Rectal smooth muscle tissue (tissue), 1 donor: ENCODE measurements at regions not wholly inside any gene's neighbourhood (a gene's known extent, or its start where the extent isn't known, plus 50 kb on each side); places are given as distances from the start of the nearest gene placed in this dataset.

Experiments used
- H3K27ac ChIP-seq: one replicate; pipeline ENCODE4 v1.7.0; 2013; ENCODE audit warnings: low read depth, low read length, inconsistent platforms
- H3K27me3 ChIP-seq: one replicate; pipeline ENCODE4 v1.7.0; 2013; ENCODE audit warnings: low read length; ENCODE audit not compliant: control insufficient read depth, insufficient read depth
- H3K36me3 ChIP-seq: one replicate; pipeline ENCODE4 v1.7.0; 2013; ENCODE audit warnings: low read length; ENCODE audit not compliant: control insufficient read depth, insufficient read depth
- H3K4me1 ChIP-seq: one replicate; pipeline ENCODE4 v1.7.0; 2013; ENCODE audit warnings: low read length; ENCODE audit not compliant: control insufficient read depth, insufficient read depth
- H3K4me3 ChIP-seq: one replicate; pipeline ENCODE4 v1.7.0; 2013; ENCODE audit warnings: low read length
- H3K9ac ChIP-seq: one replicate; pipeline ENCODE4 v1.7.0; 2013; ENCODE audit warnings: low read length

DNA sequence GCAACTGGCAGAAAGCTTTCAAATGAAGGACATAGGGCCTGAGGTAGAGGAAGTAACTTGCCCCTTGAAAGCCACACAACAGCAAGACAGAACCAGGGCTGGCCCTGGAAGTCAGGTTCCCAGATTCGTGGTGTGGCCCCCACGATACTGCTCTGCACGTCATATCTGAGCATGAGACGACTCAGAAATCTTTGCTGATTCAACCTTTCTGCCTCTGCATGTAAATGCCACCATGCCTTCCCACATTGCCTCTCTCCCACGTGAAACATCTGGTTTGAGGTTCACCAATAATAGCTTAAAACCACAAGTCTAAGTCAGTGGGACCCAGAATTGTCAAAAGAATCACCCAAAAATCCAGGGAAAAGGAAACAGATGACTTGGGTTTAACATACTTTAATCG lies 214.0 kb upstream of the TRIB2 start:
- H3K4me3 ChIP-seq, result no peak overlapping the region
- H3K9ac ChIP-seq, result no peak overlapping the region
- H3K27me3 ChIP-seq, result no peaks in the 10 kb centered on the region
- H3K36me3 ChIP-seq, result no peaks in the 10 kb centered on the region
- no peaks in the 10 kb centered on the region for H3K4me1 ChIP-seq
- no peak overlapping the region for H3K27ac ChIP-seq

DNA sequence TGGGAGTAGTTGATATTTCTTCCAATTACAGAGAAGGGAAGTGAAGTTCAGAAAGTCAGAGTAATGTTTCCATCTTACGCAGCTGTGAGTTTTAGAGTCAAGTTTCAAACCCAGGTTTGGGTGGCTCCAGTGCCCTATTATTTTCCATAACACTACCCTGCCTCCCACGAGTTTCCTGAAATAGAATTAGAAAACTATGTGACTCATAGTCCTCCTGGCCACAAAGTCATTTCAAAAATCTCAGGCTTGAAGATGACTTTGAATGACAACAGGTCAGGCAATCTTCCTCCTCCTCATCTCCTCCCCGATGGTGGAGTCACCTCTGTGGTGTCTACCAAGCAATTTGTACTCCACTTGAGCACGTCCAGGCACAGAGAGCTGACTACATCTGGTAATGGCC lies 212.3 kb upstream of the TRIB2 start:
- H3K27ac ChIP-seq, result no peak overlapping the region

DNA sequence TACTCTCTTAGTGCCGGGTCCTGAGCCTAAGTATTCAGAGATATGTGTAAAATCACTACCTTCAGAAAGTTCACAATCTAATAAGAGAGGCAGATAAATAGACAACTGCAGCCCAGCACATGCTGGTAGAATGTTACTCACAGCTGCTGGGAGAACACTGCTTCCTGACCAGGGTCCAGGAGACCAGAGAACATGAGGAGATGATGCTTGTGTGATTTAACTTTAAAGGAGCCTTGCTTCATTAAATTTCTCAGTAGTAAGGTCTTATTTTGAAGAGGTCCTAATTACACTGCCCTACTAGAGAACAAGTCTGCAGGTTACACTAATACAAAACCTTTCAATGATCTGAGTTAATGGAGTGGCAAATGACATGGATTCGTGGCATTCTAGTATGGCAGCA lies 209.9 kb upstream of the TRIB2 start:
- Histone ChIP-seq H3K9ac (no peak overlapping the region), H3K4me1 (no peaks in the 10 kb centered on the region), H3K36me3 (no peaks in the 10 kb centered on the region), H3K4me3 (no peak overlapping the region), H3K27ac (no peak overlapping the region), H3K27me3 (no peaks in the 10 kb centered on the region)

More for the DNA sequence above, 212.3 kb upstream of the TRIB2 start:
- Histone ChIP-seq H3K4me3 (no peak overlapping the region), H3K4me1 (no peaks in the 10 kb centered on the region), H3K9ac (no peak overlapping the region), H3K27me3 (no peaks in the 10 kb centered on the region), H3K36me3 (no peaks in the 10 kb centered on the region)

DNA sequence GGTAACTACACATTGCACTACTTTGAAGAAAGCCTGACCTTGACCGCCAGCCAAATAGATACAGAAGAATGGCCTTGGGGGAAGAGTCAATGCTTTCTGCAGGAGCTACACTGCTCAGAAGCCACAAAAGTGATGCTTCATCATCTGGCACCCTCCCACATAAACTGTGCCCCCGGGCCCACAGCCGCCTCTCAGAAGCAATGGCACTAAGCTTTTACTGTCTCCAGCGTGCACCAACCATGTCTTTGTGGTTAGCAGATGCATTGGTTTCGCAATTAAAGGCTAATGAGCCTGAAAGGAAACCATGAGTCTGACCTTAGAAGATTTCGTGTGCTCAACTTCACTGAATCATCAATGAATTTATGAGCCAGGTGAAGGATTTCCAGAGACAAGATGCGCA lies 209.4 kb upstream of the TRIB2 start:
- Histone ChIP-seq H3K4me1 (no peaks in the 10 kb centered on the region), H3K36me3 (no peaks in the 10 kb centered on the region), H3K27ac (no peak overlapping the region), H3K4me3 (no peak overlapping the region), H3K9ac (no peak overlapping the region), H3K27me3 (no peaks in the 10 kb centered on the region)

GRCh38 chr2:12510070-12510469 lies 206.7 kb upstream of the TRIB2 start:
- Histone ChIP-seq H3K36me3 (no peaks in the 10 kb centered on the region), H3K4me3 (no peak overlapping the region), H3K9ac (no peak overlapping the region), H3K4me1 (no peaks in the 10 kb centered on the region), H3K27ac (no peak overlapping the region), H3K27me3 (no peaks in the 10 kb centered on the region)

DNA sequence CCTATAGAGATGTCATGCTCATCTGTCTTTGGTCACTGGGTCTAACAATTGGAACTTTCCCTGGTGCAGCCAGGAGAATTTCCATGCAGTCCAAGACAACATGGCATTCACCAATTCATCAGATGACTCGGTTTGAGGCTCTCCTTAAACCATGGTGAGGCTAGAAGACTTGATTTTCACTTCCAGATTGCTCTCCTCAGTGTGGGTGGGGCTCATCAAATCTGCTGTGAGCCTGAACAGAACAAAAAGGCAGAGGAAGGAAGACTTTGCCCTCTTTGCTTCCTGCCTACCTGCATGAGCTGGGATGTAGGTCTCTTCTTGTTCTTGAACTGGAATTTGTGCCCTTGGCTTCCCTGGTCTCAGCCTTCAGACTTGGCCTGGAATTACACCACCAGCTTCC lies 203.4 kb upstream of the TRIB2 start:
- H3K36me3 ChIP-seq, result no peaks in the 10 kb centered on the region

DNA sequence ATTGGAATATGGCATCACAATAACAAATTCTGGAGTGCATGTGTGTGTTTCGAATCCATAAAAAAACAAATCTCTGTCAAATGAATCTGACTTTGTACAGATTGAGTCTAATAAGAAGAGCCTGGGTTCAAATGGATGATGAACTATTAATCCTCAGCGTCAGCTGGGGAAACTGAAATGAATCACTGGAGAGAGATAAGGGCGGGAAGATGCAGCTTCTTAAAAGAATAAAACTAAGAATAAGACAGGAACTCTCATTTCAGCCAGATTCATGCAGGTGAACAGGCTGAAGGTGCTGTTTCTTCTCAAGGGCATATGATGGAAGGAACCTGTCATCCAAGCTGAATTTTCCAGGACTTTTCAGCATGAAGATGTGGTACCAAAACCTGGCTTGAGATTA lies 202.6 kb upstream of the TRIB2 start:
- Histone ChIP-seq H3K27me3 (no peaks in the 10 kb centered on the region), H3K36me3 (no peaks in the 10 kb centered on the region), H3K27ac (no peak overlapping the region), H3K9ac (no peak overlapping the region), H3K4me3 (no peak overlapping the region), H3K4me1 (no peaks in the 10 kb centered on the region)

More for the DNA sequence above, 203.4 kb upstream of the TRIB2 start:
- Histone ChIP-seq H3K4me3 (no peak overlapping the region), H3K27me3 (no peaks in the 10 kb centered on the region), H3K9ac (no peak overlapping the region), H3K27ac (no peak overlapping the region), H3K4me1 (no peaks in the 10 kb centered on the region)

DNA sequence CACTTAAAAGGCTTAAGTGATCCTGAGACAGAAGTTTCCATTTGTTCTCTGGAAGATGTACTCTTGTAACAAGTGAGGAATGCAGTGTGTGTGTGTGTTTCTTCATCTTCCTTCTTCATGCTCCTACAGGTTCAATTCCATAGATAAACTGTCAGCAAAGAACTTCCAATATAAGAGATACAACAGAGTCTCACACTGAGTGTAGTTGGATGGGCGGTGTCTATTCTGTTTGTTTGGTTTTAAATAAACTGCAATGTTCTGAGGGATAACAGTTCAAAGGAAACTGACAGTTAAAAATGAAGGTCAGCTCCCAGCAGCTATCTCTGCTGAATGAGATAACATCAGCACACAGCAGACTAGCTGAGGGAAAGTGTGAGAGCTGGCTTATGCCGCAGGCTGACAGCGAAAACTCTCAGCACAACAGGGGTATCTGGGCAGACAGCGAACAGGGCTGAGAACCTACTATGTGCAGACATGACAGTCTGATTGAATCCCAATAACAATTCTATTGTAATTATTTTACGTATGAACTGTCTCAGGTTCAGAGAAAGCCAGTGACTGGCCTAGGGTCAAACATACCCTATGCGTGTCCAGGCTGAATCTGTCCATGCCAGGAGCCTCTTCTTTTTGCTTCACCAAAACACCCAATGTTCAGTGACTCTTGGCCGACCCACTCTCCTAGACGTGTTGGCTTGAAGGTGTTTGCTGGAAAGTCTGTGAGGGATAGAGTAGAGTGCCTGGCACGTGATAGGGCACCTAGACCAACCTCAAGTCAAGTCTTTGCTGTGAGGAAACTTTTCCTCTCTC lies 201.9 kb upstream of the TRIB2 start:
- H3K9ac ChIP-seq, result no peak overlapping the region
- no peaks in the 10 kb centered on the region for H3K4me1 ChIP-seq
- no peaks in the 10 kb centered on the region for H3K27me3 ChIP-seq
- H3K36me3 ChIP-seq, result no peaks in the 10 kb centered on the region
- no peak overlapping the region for H3K4me3 ChIP-seq
- H3K27ac ChIP-seq, result no peak overlapping the region

GRCh38 chr2:12515871-12516270 lies 200.9 kb upstream of the TRIB2 start:
- no peak overlapping the region for H3K9ac ChIP-seq
- H3K4me3 ChIP-seq, result no peak overlapping the region
- H3K27ac ChIP-seq, result no peak overlapping the region
- H3K4me1 ChIP-seq, result no peaks in the 10 kb centered on the region
- no peaks in the 10 kb centered on the region for H3K36me3 ChIP-seq
- H3K27me3 ChIP-seq, result no peaks in the 10 kb centered on the region

DNA sequence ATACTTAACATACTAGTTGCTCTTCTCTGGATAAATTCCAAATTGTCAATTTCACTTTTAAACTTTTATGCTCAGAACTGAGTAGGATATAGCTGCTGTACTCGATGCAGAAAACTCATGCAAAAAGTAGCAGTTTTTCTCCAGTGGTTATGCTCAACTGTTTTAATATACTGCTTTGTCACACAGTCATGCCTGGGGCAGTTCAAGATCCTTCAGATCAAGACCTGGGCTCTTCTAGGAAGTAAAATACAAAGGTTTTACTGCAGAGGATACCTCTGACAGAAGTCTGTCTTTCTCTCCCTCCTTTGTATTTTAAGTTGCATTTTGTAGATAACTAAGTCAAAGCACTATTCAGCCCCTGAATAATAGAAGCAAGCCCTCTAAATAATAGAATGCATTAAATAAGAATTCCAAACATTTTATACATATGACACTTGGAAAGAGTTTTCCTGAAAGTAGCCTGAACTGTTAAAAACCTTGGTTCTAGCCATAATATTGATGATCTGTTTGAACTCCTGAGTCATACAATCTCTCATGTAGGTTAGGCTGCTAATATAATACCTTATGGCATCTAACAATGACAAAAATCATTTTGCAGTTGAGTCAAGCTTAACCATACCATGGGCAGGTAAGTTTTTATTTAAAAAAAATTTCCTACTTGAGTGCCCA lies 183.3 kb upstream of the TRIB2 start:
- Histone ChIP-seq H3K4me3 (no peak overlapping the region), H3K36me3 (no peaks in the 10 kb centered on the region), H3K4me1 (peaks cover 30% of the 10 kb centered on the region), H3K9ac (no peak overlapping the region), H3K27ac (no peak overlapping the region), H3K27me3 (no peaks in the 10 kb centered on the region)

DNA sequence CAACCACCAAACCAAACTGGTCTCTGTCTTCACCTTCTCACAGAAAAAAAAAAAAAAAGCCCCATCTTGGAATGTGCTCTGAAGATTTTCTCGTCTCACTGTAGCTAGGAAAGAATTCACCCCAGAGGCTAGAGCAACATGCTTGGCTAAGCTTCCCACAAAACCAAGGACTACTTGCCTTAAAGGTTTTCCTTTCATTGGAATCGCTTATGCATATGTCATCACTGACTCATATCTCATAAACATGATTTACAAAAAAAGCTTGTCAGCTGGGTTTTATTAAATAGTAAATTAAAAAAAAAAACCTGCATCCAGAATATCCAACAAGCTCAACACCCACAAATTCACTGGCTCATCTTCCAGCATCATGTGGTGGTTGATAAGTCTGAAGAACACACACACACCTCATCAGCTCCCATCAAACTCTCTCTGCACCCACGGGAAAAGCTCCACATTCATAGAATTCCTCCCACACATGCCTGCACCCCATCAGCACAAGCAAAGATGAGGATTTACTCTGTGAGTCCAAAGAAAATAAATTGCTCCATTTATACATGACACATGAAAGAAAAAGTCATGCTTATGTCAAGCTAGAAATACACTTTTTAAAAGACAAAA lies 182.0 kb upstream of the TRIB2 start:
- peak overlapping the region; percentile 71 for H3K27ac ChIP-seq
- H3K27me3 ChIP-seq, result no peaks in the 10 kb centered on the region
- H3K9ac ChIP-seq, result no peak overlapping the region
- peaks cover 34% of the 10 kb centered on the region for H3K4me1 ChIP-seq
- no peaks in the 10 kb centered on the region for H3K36me3 ChIP-seq
- H3K4me3 ChIP-seq, result no peak overlapping the region

DNA sequence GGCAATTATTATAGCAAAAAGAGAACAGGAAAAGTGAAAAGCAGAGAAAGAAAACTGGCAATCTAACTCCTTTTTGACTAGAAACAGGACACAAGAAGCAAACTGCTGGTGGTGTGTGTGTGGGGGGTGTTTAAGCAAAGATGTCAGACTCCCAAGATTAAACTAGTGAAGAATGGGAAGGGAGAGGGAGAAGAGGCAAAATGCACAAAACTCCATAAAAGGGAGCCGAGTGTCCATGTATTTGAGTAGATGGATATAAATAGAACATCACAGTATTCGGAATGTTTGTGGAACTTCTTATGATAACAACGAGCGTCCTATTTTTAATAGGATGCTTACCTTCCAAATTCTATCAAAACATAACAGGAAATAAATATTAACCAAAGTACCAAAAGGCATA lies 179.8 kb upstream of the TRIB2 start:
- no peaks in the 10 kb centered on the region for H3K27me3 ChIP-seq
- H3K27ac ChIP-seq, result peak overlapping the region; percentile 75
- H3K4me1 ChIP-seq, result peaks cover 40% of the 10 kb centered on the region
- no peak overlapping the region for H3K4me3 ChIP-seq
- H3K36me3 ChIP-seq, result no peaks in the 10 kb centered on the region
- no peak overlapping the region for H3K9ac ChIP-seq
